Bone marrow (tissue), 2 donors: ENCODE measurements at regions not wholly inside any gene's neighbourhood (a gene's known extent, or its start where the extent isn't known, plus 50 kb on each side); places are given as distances from the start of the nearest gene placed in this dataset.

ENCODE experiments used
- DNase-seq, 2 donors: peaks; one replicate each; lab custom pipeline; 2025; lab: John Stamatoyannopoulos, UW

DNA sequence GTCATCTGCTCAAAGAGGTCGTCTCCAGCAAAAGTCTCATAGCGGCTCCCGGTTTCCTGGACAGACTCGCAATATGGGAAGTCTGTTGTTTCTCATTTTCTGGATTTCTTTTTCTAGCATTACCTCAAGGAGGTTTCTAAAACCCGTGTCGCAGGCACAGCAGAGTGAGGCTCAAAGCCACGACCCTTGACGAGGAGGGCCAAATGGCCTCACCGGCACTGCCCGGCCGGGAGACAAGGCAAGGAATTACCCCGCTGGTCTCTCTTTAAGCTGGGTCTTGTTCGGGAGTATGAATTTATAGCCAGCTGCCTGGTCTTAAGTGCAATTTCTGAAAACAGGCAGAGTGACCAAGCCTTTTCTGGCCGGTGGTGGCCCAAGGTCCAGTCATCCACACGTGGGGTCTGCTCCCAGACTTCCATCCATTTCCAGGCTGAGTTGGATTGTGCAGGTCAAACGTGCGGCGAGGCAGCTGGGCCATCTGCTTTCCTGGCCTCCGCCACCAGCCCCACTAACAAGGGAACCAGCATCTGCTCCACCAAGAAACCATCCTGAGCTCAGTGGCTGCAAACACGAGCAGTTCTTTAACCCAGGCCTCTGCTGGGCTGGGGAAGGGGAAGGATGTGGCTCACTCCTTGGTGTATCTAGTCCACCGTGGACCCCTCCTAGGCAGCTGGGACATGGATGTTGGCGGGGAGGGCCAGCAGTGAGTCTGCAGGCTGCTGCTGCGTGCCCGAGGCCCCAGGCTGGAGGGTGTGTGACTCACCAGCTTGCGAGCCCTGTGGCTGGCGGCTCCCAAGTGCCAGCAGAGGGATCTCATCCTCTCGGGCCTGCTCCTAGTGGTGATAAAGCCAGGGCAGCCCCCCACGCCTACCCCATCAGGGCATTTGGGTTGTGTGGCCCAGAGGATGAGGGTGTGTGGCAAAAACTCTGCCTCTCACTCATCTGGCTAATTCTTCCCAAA lies 55.6 kb upstream of the COL5A1 start:
- no peak for DNase-seq

DNA sequence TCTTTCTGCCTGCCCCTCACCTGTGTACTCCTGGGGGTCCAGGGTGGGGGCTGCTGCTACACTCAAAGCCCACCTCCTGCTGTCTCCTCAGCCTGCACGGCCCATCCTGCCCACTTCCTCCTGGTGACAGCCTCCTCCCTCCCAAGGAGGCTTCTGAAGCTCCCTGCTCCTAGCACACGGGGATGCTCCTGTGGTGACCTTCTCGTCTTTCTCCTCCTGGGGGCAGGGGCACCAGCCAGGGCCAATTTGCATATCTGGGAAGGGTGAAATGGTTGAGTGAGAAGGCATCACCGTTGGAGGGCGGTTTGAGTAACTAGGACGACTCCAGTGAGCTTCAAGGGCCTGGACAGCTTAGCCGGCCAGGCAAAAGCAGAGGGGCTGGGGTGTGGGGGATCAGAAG lies 51.9 kb upstream of the COL5A1 start:
- DNase-seq = no peak

DNA sequence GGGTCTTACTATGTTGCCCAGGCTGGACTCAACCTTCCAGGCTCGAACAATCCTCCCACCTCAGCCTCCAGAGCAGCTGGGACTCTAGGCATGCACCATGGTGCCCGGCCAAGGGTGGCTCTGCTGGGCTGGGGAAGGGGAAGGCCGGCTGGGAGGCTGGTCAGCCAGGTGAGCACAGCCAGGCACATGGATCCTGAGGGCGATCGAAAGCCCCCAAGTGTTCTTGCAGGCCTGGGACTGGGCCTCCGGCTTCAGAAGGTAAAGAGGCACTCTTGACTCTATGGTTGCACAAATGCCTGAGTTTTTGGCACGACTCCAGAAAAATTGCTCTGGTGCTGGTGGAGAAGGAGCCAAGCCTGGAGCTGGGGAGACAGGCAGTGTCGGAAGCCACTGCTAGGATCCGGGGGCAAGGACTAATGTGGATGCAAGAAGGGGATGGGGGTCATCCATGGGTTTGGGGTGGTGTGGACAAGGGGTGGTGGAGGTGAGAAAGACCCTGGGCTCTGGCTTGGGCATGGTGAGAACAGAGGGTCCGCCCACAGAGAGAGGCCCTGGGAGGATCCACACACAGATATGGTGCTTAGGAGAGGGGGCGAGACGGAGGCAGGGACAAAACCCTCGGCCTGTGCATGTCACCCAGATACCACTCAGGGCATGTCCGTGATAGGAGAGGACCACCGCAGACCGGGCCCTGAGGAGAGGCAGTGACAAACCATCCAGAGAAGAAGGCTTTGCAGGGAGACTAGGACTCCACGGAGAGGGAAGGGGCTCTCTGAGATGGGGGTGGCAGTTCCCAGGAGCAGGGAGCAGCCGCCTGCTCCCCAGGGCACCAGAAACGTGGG lies 51.1 kb upstream of the COL5A1 start:
- DNase-seq = no peak

DNA sequence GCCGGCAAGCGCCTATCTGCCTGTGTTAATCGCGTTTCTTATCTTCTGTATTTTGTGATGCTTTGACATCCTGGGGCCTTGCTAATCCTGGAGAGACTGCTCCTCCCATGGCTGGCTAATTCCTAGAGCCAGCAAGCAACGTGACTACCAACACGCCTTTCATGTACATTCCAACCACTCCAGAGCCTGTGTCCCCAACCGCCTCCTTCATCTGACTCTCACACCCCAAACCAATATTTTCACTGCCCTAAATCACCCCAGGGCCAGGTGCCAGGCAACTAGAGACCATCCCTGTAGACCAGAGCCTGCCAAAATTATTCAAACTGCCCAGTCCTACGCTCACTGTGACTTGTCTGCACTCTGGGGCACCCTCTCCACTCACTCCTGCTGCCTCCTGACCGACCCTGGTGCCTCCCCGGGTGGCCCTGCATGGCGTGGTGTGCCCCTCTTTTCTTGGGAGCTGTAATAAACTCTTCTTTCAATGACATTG lies 50.5 kb upstream of the COL5A1 start:
- DNase-seq = no peak

DNA sequence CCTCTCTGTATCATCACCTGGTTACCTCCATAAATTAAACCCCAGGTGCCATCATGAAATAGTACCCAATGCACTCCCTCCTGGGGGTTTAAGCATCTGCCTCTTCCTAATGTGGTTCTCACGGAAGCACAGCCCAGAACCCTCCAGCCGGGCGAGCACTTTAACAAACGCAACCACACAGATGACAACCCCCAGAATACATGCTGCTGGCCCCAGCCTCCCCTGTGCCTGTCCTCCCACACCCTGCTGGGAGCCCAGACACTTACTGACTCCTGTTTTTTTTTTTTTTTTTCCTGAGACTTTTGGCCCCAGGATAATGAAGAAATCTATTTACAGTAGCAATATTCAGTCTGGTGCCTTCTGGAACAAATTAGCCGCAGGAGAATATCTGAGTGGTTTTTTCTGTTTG lies 50.0 kb upstream of the COL5A1 start:
- DNase-seq = no peak
